ENCODE measurements at regions not wholly inside any gene's neighbourhood (a gene's known extent, or its start where the extent isn't known, plus 50 kb on each side); places are given as distances from the start of the nearest gene placed in this dataset.

DNA sequence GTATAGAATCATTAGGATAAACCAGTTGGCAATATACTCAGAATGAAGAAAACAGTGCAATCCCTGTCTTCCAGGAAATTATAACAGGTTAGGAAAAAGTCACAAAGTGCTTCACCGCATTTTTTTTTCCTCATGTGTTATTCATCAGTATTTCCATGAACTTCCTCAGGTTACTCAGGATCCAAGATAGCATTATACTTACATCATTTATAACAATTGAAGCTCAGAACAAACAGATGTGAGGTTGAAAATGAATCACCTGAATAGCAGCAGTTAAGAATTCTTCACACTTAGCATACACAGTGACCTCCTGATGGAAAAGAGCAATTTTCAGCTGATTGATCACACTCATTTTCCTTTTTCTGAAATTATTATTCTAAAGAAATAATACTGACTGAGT, 1040.7 kb upstream of the B3GALT2 start:
- TF ChIP-seq, protein P1, sequence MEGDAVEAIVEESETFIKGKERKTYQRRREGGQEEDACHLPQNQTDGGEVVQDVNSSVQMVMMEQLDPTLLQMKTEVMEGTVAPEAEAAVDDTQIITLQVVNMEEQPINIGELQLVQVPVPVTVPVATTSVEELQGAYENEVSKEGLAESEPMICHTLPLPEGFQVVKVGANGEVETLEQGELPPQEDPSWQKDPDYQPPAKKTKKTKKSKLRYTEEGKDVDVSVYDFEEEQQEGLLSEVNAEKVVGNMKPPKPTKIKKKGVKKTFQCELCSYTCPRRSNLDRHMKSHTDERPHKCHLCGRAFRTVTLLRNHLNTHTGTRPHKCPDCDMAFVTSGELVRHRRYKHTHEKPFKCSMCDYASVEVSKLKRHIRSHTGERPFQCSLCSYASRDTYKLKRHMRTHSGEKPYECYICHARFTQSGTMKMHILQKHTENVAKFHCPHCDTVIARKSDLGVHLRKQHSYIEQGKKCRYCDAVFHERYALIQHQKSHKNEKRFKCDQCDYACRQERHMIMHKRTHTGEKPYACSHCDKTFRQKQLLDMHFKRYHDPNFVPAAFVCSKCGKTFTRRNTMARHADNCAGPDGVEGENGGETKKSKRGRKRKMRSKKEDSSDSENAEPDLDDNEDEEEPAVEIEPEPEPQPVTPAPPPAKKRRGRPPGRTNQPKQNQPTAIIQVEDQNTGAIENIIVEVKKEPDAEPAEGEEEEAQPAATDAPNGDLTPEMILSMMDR (conservative IDR thresholded peaks at IDR 0.05): no peak
- TF ChIP-seq EZH2 (IDR thresholded peaks at IDR 0.05; ENCODE audit: low read depth): no peak

Measured in PC-9 (cell line).